ENCODE measurements at regions not wholly inside any gene's neighbourhood (a gene's known extent, or its start where the extent isn't known, plus 50 kb on each side); places are given as distances from the start of the nearest gene placed in this dataset.
"Not testable (repeated sequence)": the region's sequence is repeated elsewhere in the genome, so short reads cannot be mapped to it uniquely, and the experiment has no call there.

DNA sequence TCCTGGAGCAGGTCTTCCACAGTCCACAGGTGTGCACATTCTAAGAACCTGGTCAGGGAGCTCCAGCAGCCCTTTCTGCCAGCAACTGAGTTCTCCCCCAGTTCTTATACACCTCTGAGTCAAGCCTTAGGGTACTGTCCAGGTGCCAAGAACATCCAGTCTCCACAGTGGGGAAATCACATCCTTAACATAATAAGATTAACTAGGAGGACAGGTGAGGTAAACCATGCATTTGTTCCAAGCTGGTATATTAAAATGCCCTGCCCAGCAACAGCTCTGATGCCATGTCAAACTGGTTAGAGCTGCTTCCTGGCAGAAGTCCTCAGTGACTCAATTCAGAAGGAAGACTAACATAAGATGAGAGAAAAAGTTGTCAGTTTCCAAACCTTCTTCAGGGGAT, 303.9 kb upstream of the SGK1 start:
- peaks cover 11% of the 10 kb centered on the region for H3K27me3 ChIP-seq
- H3K27ac ChIP-seq = no peak overlapping the region
- TF ChIP-seq, protein P1, sequence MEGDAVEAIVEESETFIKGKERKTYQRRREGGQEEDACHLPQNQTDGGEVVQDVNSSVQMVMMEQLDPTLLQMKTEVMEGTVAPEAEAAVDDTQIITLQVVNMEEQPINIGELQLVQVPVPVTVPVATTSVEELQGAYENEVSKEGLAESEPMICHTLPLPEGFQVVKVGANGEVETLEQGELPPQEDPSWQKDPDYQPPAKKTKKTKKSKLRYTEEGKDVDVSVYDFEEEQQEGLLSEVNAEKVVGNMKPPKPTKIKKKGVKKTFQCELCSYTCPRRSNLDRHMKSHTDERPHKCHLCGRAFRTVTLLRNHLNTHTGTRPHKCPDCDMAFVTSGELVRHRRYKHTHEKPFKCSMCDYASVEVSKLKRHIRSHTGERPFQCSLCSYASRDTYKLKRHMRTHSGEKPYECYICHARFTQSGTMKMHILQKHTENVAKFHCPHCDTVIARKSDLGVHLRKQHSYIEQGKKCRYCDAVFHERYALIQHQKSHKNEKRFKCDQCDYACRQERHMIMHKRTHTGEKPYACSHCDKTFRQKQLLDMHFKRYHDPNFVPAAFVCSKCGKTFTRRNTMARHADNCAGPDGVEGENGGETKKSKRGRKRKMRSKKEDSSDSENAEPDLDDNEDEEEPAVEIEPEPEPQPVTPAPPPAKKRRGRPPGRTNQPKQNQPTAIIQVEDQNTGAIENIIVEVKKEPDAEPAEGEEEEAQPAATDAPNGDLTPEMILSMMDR (IDR thresholded peaks at IDR 0.05) = no peak
- no peak overlapping the region for H3K4me3 ChIP-seq (ENCODE audit: low read depth in 1 of 2, low read length in 1 of 2)
- no peaks in the 10 kb centered on the region for H3K9me3 ChIP-seq
- H3K4me1 ChIP-seq (ENCODE audit: control insufficient read depth in 1 of 2, insufficient read depth in 1 of 2, low read depth in 1 of 2, low read length in 1 of 2) = peaks cover 10 to 11% of the 10 kb centered on the region in 2 experiments
- H3K36me3 ChIP-seq = no peaks in the 10 kb centered on the region

DNA sequence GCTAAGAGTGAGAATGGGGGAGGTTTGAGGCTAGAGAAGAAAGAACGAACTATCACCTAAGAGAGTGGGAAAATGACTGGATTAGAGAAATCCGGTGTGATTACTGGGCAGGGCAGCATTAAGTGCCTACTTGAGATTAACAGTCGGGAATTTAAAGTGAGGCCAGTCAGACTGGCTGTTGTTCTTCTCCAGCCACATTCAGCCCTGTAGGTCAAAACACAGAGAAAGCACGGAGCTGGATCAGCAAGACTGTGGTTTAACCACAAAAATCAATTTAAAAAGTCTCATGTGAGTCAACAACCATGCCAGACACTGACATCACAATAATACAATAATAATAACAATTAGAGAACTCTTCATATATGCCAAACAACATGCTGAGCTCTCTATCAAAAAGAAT, 301.9 kb upstream of the SGK1 start:
- H3K27me3 ChIP-seq = peaks cover 11% of the 10 kb centered on the region
- no peaks in the 10 kb centered on the region for H3K36me3 ChIP-seq
- TF ChIP-seq, protein P1 (IDR thresholded peaks at IDR 0.05) = no peak
- no peak overlapping the region for H3K27ac ChIP-seq
- peaks cover 10 to 11% of the 10 kb centered on the region in 2 experiments for H3K4me1 ChIP-seq (ENCODE audit: control insufficient read depth in 1 of 2, insufficient read depth in 1 of 2, low read depth in 1 of 2, low read length in 1 of 2)
- no peak overlapping the region for H3K4me3 ChIP-seq (ENCODE audit: low read depth in 1 of 2, low read length in 1 of 2)
- H3K9me3 ChIP-seq = no peaks in the 10 kb centered on the region

DNA sequence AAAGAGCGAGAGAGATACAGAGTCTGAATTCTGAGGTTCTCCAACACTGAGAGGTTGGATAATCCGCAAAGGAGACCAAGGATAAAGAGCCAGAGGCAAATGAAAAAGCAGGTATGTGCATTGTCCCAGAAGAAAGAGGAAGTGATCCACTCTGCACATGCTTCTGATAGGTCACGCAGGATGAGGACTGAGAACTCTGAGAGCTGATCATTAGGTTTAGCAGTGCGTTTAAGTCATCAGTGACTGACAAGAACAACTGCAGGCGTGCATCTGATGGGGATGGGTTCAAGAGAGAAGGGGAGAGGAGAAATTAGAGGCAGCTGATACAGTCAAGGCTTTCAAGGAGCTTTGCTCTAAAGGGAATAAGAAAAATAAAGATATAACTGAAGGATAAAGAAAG, 301.2 kb upstream of the SGK1 start:
- Histone ChIP-seq H3K9me3 (no peaks in the 10 kb centered on the region), H3K36me3 (no peaks in the 10 kb centered on the region), H3K4me3 (ENCODE audit: low read depth in 1 of 2, low read length in 1 of 2) (no peak overlapping the region), H3K27me3 (peaks cover 11% of the 10 kb centered on the region), H3K4me1 (ENCODE audit: control insufficient read depth in 1 of 2, insufficient read depth in 1 of 2, low read depth in 1 of 2, low read length in 1 of 2) (peaks cover 10% of the 10 kb centered on the region in 2 experiments), H3K27ac (no peak overlapping the region)
- TF ChIP-seq, protein P1 (IDR thresholded peaks at IDR 0.05) = no peak

DNA sequence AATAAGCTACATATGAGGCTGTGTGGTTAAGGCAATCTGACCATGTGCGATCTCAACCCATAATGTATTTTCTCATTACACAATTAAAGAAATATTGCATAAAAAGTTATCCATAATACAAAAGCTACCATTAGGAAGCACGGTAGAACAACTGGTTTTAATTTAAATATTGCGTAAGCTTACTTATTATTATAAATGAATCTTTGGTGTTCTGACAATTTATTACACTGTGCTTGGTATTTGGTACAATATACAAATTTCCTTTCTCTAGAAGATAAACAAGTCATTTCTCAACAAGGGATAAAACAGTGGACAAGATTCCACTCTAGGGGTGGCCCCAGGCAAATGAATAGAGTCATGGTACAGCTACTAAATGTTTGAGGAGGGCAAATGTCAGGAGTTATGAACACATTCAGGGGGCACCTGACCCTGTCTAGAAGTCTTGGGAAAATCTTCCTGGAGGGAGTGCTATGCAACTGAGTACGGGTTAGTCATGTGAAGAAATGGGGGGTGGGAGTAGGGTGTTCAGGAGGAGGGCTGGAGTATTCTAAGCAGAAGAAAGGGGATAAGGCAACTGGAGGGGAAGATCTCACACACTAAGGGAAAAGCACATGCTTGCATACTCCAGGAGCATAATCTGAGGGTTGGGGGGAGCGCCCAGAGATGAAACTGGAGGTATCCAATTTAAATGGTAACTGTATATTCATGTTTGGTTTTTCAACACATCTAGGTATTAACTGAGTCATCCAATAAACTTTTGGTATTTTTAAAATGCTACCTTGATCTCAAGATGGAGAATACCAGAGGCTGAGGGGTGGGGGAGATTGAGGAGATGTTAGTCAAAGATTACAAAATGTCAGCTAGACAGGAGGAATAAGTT, 296.9 kb upstream of the SGK1 start:
- Histone ChIP-seq H3K36me3 (no peaks in the 10 kb centered on the region), H3K4me1 (ENCODE audit: control insufficient read depth in 1 of 2, insufficient read depth in 1 of 2, low read depth in 1 of 2, low read length in 1 of 2) (no peaks in the 10 kb centered on the region), H3K9me3 (no peaks in the 10 kb centered on the region), H3K4me3 (ENCODE audit: low read depth in 1 of 2, low read length in 1 of 2) (no peak overlapping the region), H3K27me3 (no peaks in the 10 kb centered on the region), H3K27ac (no peak overlapping the region)
- TF ChIP-seq, protein P1 (IDR thresholded peaks at IDR 0.05) = no peak

DNA sequence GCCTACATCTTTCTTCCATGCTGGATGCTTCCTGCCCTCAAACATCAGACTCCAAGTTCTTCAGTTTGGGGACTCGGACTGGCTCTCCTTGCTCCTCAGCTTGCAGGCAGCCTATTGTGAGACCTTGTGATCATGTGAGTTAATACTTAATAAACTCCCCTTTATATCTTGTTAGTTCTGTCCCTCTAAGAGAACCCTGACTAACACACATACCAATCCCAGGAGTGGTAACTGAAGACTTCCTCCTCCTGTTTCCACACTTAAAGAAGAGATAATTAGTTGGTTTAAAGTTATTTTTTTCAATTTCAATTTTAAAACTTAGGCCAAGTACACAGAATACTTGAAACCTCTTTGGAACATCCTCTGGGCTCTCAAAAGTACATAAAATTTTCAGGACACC, 294.2 kb upstream of the SGK1 start:
- H3K36me3 ChIP-seq; H3K9me3 ChIP-seq; H3K27ac ChIP-seq; H3K4me3 ChIP-seq (ENCODE audit: low read depth in 1 of 2, low read length in 1 of 2); H3K4me1 ChIP-seq (ENCODE audit: control insufficient read depth in 1 of 2, insufficient read depth in 1 of 2, low read depth in 1 of 2, low read length in 1 of 2); H3K27me3 ChIP-seq: not testable (repeated sequence)

DNA sequence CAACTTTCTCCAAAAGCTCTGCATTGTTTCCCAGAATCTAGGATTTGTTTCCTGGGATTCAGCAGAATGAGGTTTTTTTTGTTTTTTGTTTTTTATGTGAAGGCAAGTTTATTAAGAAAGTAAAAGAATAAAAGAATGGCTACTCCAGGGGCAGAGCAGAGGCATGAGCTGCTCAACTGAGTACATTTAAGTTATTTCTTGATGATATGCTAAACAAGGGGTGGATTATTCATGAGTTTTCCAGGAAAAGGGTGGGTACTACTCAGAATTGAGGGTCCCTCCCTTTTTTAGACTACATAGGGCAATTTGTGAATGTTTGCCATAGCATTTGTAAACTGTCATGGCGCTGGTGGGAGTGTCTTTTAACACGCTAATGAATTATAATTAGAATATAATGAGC, 292.5 kb upstream of the SGK1 start:
- Histone ChIP-seq H3K27me3 (no peaks in the 10 kb centered on the region), H3K4me3 (ENCODE audit: low read depth in 1 of 2, low read length in 1 of 2) (no peak overlapping the region), H3K4me1 (ENCODE audit: control insufficient read depth in 1 of 2, insufficient read depth in 1 of 2, low read depth in 1 of 2, low read length in 1 of 2) (no peaks in the 10 kb centered on the region), H3K27ac (no peak overlapping the region), H3K36me3 (no peaks in the 10 kb centered on the region), H3K9me3 (no peaks in the 10 kb centered on the region)
- TF ChIP-seq, protein P1 (IDR thresholded peaks at IDR 0.05) = no peak
